ENCODE measurements at regions not wholly inside any gene's neighbourhood (a gene's known extent, or its start where the extent isn't known, plus 50 kb on each side); places are given as distances from the start of the nearest gene placed in this dataset.

DNA sequence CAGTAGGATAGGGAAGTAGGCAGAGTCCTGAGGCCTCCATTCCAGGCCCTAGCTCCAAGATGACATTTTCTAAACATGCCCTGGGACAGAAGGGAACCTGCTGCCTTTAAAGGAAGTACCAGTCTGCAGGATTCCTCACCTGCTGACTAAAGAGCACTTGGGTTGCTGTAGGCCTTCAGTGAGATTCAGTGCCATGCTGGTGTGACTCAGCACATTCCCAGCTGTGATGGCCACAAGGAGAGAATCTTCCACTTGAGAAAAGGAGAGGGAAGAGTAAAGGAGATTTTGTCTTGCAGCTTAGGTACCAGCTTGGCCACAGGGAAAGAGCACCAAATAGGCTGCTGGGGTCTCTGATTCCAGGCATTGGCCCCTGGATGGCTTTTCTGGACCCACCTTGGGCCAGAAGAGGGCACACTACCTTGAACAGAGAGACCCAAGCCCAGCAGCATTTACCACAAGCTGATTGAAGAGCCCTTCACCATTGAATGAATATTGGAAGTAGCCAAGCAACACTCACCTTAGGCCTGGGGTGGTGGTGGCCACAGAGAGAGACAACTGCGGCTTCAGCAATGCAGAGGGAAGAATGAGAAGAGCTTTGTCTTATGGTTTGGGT lies 498.3 kb downstream of the KCNH5 start:
- DNase-seq (no peak), ATAC-seq (no peak)
- intact Hi-C loops (cut with micrococcal nuclease), result no loop called here

DNA sequence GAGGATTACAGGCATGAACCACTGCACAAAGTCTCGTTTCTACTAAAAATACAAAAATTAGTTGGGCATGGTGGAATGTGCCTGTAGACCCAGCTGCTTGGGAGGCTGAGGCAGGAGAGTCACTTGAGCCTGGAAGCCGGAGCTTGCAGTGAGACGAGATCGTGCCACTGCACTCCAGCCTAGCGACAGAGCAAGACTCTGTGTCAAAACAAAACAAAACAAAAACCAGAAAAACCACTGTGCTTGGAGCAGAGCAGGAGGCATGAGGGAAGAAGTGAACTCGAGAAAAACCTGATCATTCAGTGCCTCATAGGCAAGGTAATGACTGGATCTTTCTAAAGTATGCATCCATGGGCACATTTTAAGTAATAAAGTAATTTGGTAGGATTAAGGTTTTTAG lies 487.8 kb downstream of the KCNH5 start:
- intact Hi-C loops (cut with micrococcal nuclease), result no loop called here

DNA sequence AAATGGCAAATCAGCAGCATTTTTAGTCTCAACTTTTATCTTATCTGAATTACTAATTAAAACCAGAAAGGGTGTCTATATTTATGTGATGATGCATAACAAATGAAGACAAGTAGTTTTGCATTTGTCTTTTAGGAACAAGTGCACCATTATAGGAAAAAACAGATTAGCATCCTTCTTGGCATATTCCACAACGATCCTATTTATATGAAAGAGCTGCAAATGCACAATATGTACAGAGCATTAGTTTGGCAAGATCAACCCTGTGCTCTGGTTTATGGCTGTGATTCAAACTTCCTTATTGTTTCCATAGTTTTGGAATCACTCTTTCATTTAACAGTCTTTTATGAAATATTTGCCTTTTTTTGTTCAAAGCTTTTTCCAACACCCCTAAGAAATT lies 486.8 kb downstream of the KCNH5 start:
- ATAC-seq (no peak), DNase-seq (no peak)
- intact Hi-C loops (cut with micrococcal nuclease), result no loop called here

More for the DNA sequence above, 487.8 kb downstream of the KCNH5 start:
- no peak for ATAC-seq
- DNase-seq, result no peak

DNA sequence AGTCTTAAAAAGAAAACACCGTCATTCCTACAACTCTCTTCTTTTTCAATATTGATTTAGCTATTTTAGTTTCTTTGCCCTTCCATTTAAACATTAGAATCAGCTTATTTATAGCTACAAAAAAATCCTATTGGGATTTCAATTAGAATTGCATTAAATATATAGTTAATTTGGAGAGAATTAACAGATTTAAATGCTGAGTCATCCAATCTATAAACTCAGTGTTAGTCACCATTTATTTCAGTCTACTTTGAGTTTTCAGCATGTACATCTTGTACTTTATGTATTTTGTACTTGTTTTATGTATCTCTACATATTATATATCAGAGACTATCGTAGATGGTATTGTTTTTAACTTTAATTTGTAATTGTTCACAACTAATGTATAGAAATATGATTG lies 460.0 kb downstream of the KCNH5 start:
- DNase-seq (no peak), ATAC-seq (no peak)
- intact Hi-C loops (cut with micrococcal nuclease), result no loop called here

DNA sequence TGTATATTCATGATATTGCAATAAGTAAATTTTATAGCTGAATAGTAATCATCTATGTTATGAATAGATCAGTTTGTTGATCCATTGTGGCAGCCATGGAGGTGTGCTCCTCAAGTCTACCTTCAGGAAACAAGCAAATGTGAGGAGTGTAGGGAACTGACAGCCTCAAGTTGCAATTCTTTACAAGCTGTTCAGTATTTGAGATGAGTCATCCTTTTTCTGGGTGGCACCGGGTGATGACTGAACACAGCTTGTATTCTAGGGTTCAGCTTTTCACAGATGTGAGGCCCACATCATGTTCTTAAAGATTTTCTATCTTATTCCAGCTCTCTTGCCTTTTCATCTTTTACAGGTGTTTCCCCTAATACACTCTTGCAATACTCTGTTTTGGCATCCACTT lies 452.4 kb downstream of the KCNH5 start:
- DNase-seq (no peak), ATAC-seq (no peak)
- intact Hi-C loops (cut with micrococcal nuclease), result no loop called here

DNA sequence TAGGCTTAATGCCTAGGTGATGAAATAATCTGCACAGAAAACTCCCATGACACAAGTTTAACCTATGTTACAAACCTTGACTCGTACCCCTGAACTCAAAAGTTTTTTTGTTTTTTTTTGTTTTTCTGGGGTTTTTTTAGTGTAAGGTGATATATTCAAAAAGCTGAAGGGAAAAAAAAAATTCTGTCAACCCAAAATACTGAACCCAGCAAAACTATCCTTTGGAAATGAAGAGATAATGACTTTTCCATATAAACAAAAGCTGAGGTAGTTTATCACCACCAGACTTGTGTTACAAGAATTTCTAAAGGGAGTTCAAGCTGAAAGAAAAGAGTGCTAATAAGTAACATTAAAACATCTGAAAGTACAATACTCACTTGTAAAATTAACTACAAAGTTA lies 448.1 kb downstream of the KCNH5 start:
- intact Hi-C loops (cut with micrococcal nuclease), result no loop called here
- ATAC-seq, result no peak
- no peak for DNase-seq

DNA sequence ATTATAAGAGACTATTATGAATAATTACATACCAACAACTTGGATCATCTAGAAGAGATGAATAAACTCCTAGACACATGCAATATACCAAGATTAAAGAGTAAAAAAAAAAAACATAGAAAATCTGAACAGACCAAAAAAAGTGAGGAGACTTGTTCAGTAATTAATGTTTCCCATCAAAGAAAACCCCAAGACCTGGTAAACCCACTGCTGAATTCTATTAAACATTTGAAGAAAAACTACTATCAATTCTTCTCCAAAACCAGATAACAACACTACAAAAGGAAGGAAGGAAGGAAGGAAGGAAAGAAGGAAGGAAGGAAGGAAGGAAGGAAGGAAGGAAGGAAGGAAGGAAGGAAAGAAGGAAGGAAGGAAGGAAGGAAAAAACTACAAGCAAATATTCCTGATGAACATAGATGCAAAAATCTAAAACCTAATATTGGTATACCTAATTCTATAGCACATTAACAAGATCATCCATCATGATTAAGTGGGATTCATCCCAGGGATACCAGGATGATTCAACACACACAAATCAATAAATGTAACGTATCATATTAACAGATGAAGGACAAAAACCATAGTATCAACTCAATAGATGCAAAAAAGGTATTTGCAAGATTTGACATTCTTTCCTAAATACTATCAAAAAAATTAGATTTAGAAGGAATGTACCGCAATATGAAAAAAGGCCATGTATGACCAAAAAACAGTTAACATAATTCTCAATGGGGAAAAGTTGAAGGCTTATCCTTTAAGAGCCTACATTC lies 445.5 kb downstream of the KCNH5 start:
- intact Hi-C loops (cut with micrococcal nuclease), result no loop called here
- no peak for ATAC-seq
- no peak for DNase-seq

DNA sequence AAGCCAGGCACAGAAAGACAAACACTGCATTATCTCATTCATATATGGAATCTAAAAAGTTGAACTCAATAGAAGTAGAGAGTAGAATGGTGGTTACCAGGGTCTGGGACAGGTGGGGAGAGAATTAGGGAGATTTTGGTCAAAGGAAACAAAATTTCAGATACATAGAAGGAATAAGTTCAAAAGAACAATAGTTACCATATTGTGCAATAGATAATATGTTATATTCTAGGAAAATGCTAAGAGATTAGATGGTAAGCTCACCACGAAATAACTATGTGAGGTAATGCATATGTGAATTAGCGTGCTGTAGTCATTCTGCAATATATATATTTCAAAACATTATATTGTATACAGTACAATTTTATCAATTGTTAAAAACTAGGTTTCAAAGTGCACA lies 442.5 kb downstream of the KCNH5 start:
- intact Hi-C loops (cut with micrococcal nuclease), result no loop called here
- DNase-seq, result no peak

DNA sequence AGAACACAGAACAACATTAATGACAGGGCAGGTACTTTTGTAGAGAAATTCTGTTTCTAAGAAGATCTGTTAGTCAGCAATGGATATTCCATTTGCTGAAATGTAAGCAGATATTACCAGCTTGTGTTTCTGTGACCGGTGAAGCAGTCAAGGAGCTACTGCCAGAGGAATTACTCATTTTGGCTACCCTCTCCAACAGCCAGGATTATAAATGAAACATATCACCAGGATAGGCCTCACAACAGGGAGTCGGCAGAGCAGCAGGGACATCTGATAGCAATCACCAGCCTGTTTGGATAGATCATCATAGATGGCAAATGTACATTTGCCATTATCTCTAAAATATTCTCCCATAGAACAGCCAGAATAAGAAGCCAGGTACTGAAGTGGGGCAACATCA lies 440.7 kb downstream of the KCNH5 start:
- DNase-seq, result no peak
- no peak for ATAC-seq
- intact Hi-C loops (cut with micrococcal nuclease), result no loop called here

More for the DNA sequence above, 442.5 kb downstream of the KCNH5 start:
- no peak for ATAC-seq

DNA sequence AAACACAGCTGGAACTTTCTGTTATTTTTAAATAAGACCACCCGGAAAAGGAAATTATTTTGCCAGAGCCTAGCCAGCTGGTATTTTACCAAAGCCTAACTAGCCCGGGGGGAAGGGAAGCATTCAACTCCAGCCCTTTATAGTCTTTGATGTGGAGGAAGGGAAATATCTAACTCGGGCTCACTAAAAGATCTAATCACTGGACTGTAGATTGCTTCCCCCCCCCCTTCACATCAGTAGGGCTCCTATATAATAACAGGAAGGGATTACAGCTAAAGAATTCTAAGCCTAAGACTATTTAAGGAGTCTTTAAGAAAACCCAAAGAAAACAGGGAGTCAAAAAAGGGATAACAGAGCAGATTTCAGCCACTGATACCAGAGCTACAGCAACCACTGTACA lies 431.1 kb downstream of the KCNH5 start:
- intact Hi-C loops (cut with micrococcal nuclease), result no loop called here
- DNase-seq (no peak), ATAC-seq (no peak)

DNA sequence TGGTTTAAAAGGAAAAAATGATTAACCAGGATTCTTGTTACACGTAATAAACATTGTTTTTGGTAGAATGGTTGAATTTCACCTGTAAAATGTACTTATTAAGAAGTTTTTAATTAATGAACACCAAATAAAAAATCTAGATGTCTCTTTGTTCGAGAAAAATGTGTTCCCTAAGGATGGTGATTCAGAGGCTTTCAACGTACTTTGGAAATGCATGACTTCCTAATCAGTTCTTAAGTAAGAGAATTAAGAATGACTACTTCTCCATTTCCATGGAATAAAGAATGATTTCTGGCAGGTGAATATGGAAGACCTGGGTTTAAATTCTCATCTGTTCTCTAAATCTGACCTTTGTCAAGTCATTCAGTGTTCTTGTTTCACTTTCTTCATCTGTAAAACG lies 428.6 kb downstream of the KCNH5 start:
- intact Hi-C loops (cut with micrococcal nuclease), result no loop called here
- DNase-seq (no peak), ATAC-seq (no peak)

DNA sequence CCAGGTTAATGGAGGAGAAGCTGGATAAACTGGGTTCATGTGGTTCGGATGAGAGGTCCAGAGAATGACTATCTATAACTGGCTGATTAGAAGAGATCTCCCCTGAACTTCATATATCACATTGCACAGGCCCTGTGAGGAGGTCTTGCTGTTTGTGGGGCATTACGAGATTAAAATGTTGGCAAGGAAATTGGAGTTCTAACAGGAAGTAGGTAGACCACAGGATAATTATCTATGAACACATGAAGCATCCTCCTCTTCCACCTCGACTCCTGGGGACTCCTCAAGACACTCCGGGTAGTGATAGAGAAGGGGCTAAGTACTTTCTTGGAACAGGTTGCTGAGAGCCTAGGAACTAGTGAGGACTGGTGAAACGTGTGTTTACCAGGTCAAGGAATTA lies 418.8 kb downstream of the KCNH5 start:
- DNase-seq (no peak), ATAC-seq (no peak)
- intact Hi-C loops (cut with micrococcal nuclease), result no loop called here

DNA sequence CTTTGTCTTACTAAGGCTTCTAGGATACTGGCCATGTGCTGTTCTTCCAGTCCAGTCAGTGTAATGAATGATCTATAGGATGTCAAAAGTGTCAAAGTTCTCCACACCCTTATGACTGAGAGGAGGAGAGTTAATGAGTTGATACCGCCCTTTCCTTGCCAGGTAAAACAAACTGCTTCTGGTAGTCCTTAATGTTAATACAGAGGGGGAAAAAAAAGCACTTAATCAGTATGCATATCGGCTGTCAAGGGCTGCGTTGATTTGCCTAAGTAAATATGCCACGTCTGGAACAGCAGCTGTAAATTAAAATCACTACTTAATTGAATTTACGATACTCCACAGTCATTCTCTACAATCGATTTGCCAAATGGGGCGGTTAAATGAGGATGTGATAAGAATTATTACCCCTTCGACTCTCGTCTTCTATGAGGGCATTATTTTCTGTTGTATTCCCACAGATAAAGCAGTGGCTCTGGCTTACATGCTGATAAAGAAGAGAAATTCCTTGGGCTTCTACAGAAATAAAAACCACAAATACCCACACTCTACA lies 416.0 kb downstream of the KCNH5 start:
- intact Hi-C loops (cut with micrococcal nuclease), result no loop called here
- DNase-seq (no peak), ATAC-seq (no peak)

DNA sequence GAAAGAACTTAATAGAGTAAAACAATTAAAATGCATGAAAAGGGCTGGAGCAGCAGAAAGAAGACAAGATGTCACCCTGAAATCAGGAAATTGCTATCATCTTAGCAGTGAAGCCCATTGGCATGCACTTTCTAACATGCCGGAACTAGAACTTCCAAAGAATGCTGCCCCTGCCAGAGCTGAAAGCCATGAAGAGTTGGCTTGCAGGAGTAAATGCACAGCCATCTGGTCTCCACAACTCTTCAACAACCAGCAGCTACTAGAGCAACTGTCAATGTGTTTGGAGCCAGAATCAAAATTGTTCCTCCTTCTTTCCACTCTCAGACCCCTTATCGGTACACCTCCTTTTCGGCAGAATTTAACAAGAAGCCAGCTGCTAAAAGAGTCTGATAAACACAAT lies 414.1 kb downstream of the KCNH5 start:
- ATAC-seq (no peak), DNase-seq (no peak)
- intact Hi-C loops (cut with micrococcal nuclease), result no loop called here

DNA sequence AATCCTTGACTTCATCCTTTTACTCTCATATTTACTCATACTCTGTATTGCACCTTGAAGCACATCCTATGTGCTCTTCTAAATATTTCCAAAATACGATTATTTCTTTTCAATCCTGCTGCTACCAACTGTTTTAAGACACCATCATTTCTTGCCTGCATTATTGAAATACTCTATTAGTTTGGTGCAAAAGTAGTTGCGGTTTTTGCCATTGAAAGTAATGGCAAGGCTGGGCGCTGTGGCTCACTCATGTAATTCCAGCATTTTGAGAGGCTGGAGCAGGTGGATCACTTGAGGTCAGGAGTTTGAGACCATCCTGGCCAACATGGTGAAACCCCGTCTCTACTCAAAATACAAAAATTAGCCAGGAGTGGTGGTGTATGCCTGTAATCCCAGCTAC lies 412.5 kb downstream of the KCNH5 start:
- ATAC-seq (no peak), DNase-seq (no peak)
- intact Hi-C loops (cut with micrococcal nuclease), result no loop called here

DNA sequence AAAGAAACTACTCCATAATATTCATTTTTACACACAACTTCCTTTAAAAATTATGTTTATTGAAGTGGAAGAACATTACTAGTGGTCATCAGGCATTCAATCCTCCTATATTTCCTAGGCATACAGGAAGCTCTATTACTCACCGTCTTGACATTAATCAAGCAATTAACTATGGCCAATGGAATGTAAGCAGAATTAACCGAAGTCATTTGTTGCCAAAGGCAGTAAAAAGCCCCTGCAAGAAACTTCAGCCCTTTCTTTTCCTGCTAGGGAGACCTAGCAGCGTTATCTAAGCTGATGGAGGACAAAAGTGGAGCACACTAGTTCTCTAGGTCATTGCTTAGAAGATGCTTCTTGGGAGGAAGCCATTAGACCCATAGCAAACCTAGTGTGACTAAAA lies 399.6 kb downstream of the KCNH5 start:
- intact Hi-C loops (cut with micrococcal nuclease), result no loop called here
- DNase-seq (no peak), ATAC-seq (no peak)
